ENCODE measurements at regions not wholly inside any gene's neighbourhood (a gene's known extent, or its start where the extent isn't known, plus 50 kb on each side); places are given as distances from the start of the nearest gene placed in this dataset.

- no peaks in the 10 kb centered on the region for H3K27me3 ChIP-seq (replicated peaks; ENCODE audit: control insufficient read depth, insufficient read depth, low read length)
- no peaks in the 10 kb centered on the region for H3K36me3 ChIP-seq (ENCODE audit: control insufficient read depth, insufficient read depth, low read length)
- no peak for DNase-seq (ENCODE audit: extremely low read depth, insufficient read length)
- H3K4me3 ChIP-seq (replicated peaks; ENCODE audit: low read depth, low read length), result no peak overlapping the region
- TF ChIP-seq CTCF (IDR thresholded peaks at IDR 0.05; ENCODE audit: insufficient read depth, low read length, poor library complexity, severe bottlenecking), result no peak
Observed at GRCh38 chr6:56400273-56400672, 152.9 kb upstream of the COL21A1 start.

GRCh38 chr6:56399672-56400263, 152.4 kb upstream of the COL21A1 start:
- Histone ChIP-seq H3K36me3 (ENCODE audit: control insufficient read depth, insufficient read depth, low read length) (no peaks in the 10 kb centered on the region), H3K4me3 (replicated peaks; ENCODE audit: low read depth, low read length) (no peak overlapping the region), H3K27me3 (replicated peaks; ENCODE audit: control insufficient read depth, insufficient read depth, low read length) (no peaks in the 10 kb centered on the region)
- no peak for DNase-seq (ENCODE audit: extremely low read depth, insufficient read length)
- no peak for TF ChIP-seq CTCF (IDR thresholded peaks at IDR 0.05; ENCODE audit: insufficient read depth, low read length, poor library complexity, severe bottlenecking)

GRCh38 chr6:56399250-56399671, 151.9 kb upstream of the COL21A1 start:
- no peaks in the 10 kb centered on the region for H3K27me3 ChIP-seq (replicated peaks; ENCODE audit: control insufficient read depth, insufficient read depth, low read length)
- no peak for DNase-seq (ENCODE audit: extremely low read depth, insufficient read length)
- TF ChIP-seq CTCF (IDR thresholded peaks at IDR 0.05; ENCODE audit: insufficient read depth, low read length, poor library complexity, severe bottlenecking), result no peak
- H3K4me3 ChIP-seq (replicated peaks; ENCODE audit: low read depth, low read length), result no peak overlapping the region
- no peaks in the 10 kb centered on the region for H3K36me3 ChIP-seq (ENCODE audit: control insufficient read depth, insufficient read depth, low read length)

- DNase-seq (ENCODE audit: extremely low read depth, insufficient read length), result no peak
- Histone ChIP-seq H3K27me3 (replicated peaks; ENCODE audit: control insufficient read depth, insufficient read depth, low read length) (no peaks in the 10 kb centered on the region), H3K36me3 (ENCODE audit: control insufficient read depth, insufficient read depth, low read length) (no peaks in the 10 kb centered on the region), H3K4me3 (replicated peaks; ENCODE audit: low read depth, low read length) (no peak overlapping the region)
- TF ChIP-seq CTCF (IDR thresholded peaks at IDR 0.05; ENCODE audit: insufficient read depth, low read length, poor library complexity, severe bottlenecking), result no peak
Observed at GRCh38 chr6:56396435-56396834, 149.1 kb upstream of the COL21A1 start.

- Histone ChIP-seq H3K27me3 (replicated peaks; ENCODE audit: control insufficient read depth, insufficient read depth, low read length) (no peaks in the 10 kb centered on the region), H3K36me3 (ENCODE audit: control insufficient read depth, insufficient read depth, low read length) (no peaks in the 10 kb centered on the region), H3K4me3 (replicated peaks; ENCODE audit: low read depth, low read length) (no peak overlapping the region)
- DNase-seq (ENCODE audit: extremely low read depth, insufficient read length), result no peak
- TF ChIP-seq CTCF (IDR thresholded peaks at IDR 0.05; ENCODE audit: insufficient read depth, low read length, poor library complexity, severe bottlenecking), result no peak
Observed at GRCh38 chr6:56393615-56394612, 146.5 kb upstream of the COL21A1 start.

All from GM06990 (cell line).